Stimulated activated naive CD8-positive, alpha-beta T cell treated with anti-CD3 and anti-CD28 coated beads, Interleukin-15, Interleukin-2, amounts not matched to agents 100 U/mL and 50 U/mL, for 24 hours (primary cell): ENCODE measurements at regions not wholly inside any gene's neighbourhood (a gene's known extent, or its start where the extent isn't known, plus 50 kb on each side); places are given as distances from the start of the nearest gene placed in this dataset.

Source experiments
- ATAC-seq: fragments of 150-1000 bp; cut with Tn5 transposase; one replicate; pipeline ENCODE4 v1.10.0; 2021
- DNase-seq: peaks from one replicate; pipeline ENCODE4 v3.0.0; 2021

GRCh38 chr11:130642994-130643393, 194.5 kb downstream of the ADAMTS15 start:
- DNase-seq (no peak), ATAC-seq (no peak)

GRCh38 chr11:130644187-130644586, 195.7 kb downstream of the ADAMTS15 start:
- DNase-seq, result no peak
- ATAC-seq, result no peak

- ATAC-seq (no peak), DNase-seq (no peak)
Measured at GRCh38 chr11:130645164-130645842, 196.9 kb downstream of the ADAMTS15 start.

GRCh38 chr11:130645843-130646197, 197.4 kb downstream of the ADAMTS15 start:
- ATAC-seq, result no peak
- no peak for DNase-seq

GRCh38 chr11:130646881-130647280, 198.4 kb downstream of the ADAMTS15 start:
- ATAC-seq (no peak), DNase-seq (no peak)

GRCh38 chr11:130647371-130647770, 198.9 kb downstream of the ADAMTS15 start:
- DNase-seq (no peak), ATAC-seq (no peak)

- DNase-seq, result no peak
- no peak for ATAC-seq
Measured at GRCh38 chr11:130649801-130650200, 201.4 kb downstream of the ADAMTS15 start.

- ATAC-seq (no peak), DNase-seq (no peak)
Measured at GRCh38 chr11:130650456-130651030, 202.1 kb downstream of the ADAMTS15 start.

- no peak for ATAC-seq
Measured at GRCh38 chr11:130651066-130651855, 202.8 kb downstream of the ADAMTS15 start.

GRCh38 chr11:130652671-130653335, 204.4 kb downstream of the ADAMTS15 start:
- no peak for ATAC-seq
- no peak for DNase-seq

More at GRCh38 chr11:130651066-130651855, 202.8 kb downstream of the ADAMTS15 start:
- no peak for DNase-seq

GRCh38 chr11:130653838-130654636, 205.6 kb downstream of the ADAMTS15 start:
- ATAC-seq, result no peak
- DNase-seq, result no peak

GRCh38 chr11:130655300-130655699, 206.9 kb downstream of the ADAMTS15 start:
- ATAC-seq (no peak), DNase-seq (no peak)

GRCh38 chr11:130666781-130667251, 218.4 kb downstream of the ADAMTS15 start:
- DNase-seq (no peak), ATAC-seq (no peak)

GRCh38 chr11:130668751-130669150, 220.3 kb downstream of the ADAMTS15 start:
- ATAC-seq (no peak), DNase-seq (no peak)

GRCh38 chr11:130670200-130670599, 221.8 kb downstream of the ADAMTS15 start:
- ATAC-seq (no peak), DNase-seq (no peak)

- no peak for ATAC-seq
- DNase-seq, result no peak
Measured at GRCh38 chr11:130671801-130672700, 223.6 kb downstream of the ADAMTS15 start.

- no peak for DNase-seq
Measured at GRCh38 chr11:130672911-130673310, 224.5 kb downstream of the ADAMTS15 start.

GRCh38 chr11:130673698-130674097, 225.3 kb downstream of the ADAMTS15 start:
- no peak for DNase-seq
- no peak for ATAC-seq

More at GRCh38 chr11:130672911-130673310, 224.5 kb downstream of the ADAMTS15 start:
- ATAC-seq, result no peak

GRCh38 chr11:130674686-130675308, 226.4 kb downstream of the ADAMTS15 start:
- DNase-seq (no peak), ATAC-seq (no peak)

GRCh38 chr11:130675371-130675821, 227.0 kb downstream of the ADAMTS15 start:
- no peak for DNase-seq
- no peak for ATAC-seq
